ENCODE measurements at regions not wholly inside any gene's neighbourhood (a gene's known extent, or its start where the extent isn't known, plus 50 kb on each side); places are given as distances from the start of the nearest gene placed in this dataset.

- no peak overlapping the region for H2BK15ac ChIP-seq (ENCODE audit: low read length)
- H3K79me2 ChIP-seq (ENCODE audit: control insufficient read depth in 1 of 2, insufficient read depth in 2 of 2, low read length in 2 of 2): no peaks in the 10 kb centered on the region
- ChIA-PET CTCF (ENCODE audit: partially characterized antibody) (interaction anchor here (0.9 to 1.4 kb wide), 4 partner anchors 41 to 1521 kb away, joined by 3 to 5 read pairs (median 3); no protein-coding TSS in a partner anchor), POLR2A (ENCODE audit: partially characterized antibody) (interaction anchor here (0.8 to 1.4 kb wide), 2 partner anchors 63 to 124 kb away, joined by 3 to 4 read pairs; partner anchors contain the start of gene ZBED5)
- H2AK5ac ChIP-seq (ENCODE audit: low read depth, low read length): no peak overlapping the region
- no peak overlapping the region for H3K56ac ChIP-seq (replicated peaks; ENCODE audit: insufficient read length, low read depth, low read length)
- no peak overlapping the region for H2BK120ac ChIP-seq (replicated peaks; ENCODE audit: low read depth, low read length)
- no peak overlapping the region for H2BK20ac ChIP-seq (ENCODE audit: low read length)
- no peak overlapping the region for H3K14ac ChIP-seq (ENCODE audit: insufficient read length)
- DNase-seq (ENCODE audit: low read depth in 1 of 2, low spot score in 2 of 2) (no peak), FAIRE-seq (no peak)
- H3K4me2 ChIP-seq (ENCODE audit: insufficient read depth in 1 of 2, low read depth in 2 of 2, low read length in 2 of 2): no peak overlapping the region
- WGBS, 2 experiments (ENCODE audit: extremely low coverage in 1 of 2, insufficient coverage in 1 of 2, insufficient read length in 1 of 2, insufficient replicate concordance in 2 of 2, low coverage in 1 of 2, low lambda C conversion rate in 2 of 2, missing lambda C conversion rate in 1 of 2): 73% methylated on average over 1 of the region's 1 CpG; no CpG with 5 or more reads in 1 of the 2 experiments
- H3K23ac ChIP-seq (ENCODE audit: insufficient read length): no peak overlapping the region
- H3K18ac ChIP-seq (ENCODE audit: extremely low read depth, low read length): no peak overlapping the region
- no peak overlapping the region for H2AFZ ChIP-seq (ENCODE audit: low read length)
- H2BK12ac ChIP-seq (ENCODE audit: low read depth, low read length): no peak overlapping the region
- TF ChIP-seq TAF7 (optimal IDR thresholded peaks at IDR 0.05; ENCODE audit: borderline replicate concordance, low read depth, low read length) (no peak), KDM1A (IDR thresholded peaks at IDR 0.05; ENCODE audit: borderline replicate concordance, low read length) (no peak), TCF12 (IDR thresholded peaks at IDR 0.05; ENCODE audit: low read depth, low read length) (no peak), PHF8 (conservative IDR thresholded peaks at IDR 0.05; ENCODE audit: low read depth, low read length) (no peak), RBBP5 (IDR thresholded peaks at IDR 0.05; ENCODE audit: borderline replicate concordance, low read depth, low read length) (no peak), CTBP2 (IDR thresholded peaks at IDR 0.05; ENCODE audit: borderline replicate concordance, insufficient read depth, insufficient read length, low read length) (no peak)
- no peak overlapping the region for H3K4me3 ChIP-seq (ENCODE audit: extremely low read depth in 1 of 4, insufficient read depth in 2 of 4, low read depth in 3 of 4, low read length in 4 of 4)
- H3K9me3 ChIP-seq (ENCODE audit: insufficient read depth in 2 of 2, low read depth in 1 of 2, low read length in 1 of 2): peaks cover 11 to 13% of the 10 kb centered on the region in 2 experiments
- H4K91ac ChIP-seq (replicated peaks; ENCODE audit: insufficient read length, low read length): no peak overlapping the region
- no peak overlapping the region for H2BK5ac ChIP-seq (ENCODE audit: low read depth, low read length)
- no peaks in the 10 kb centered on the region for H3K79me1 ChIP-seq (ENCODE audit: low read depth, low read length)
- no peaks in the 10 kb centered on the region for H3K27me3 ChIP-seq (replicated peaks in 1 of 4; ENCODE audit: control insufficient read depth in 3 of 4, extremely low read depth in 1 of 4, insufficient read depth in 3 of 4, low read length in 3 of 4)
- H4K8ac ChIP-seq (ENCODE audit: extremely low read depth, insufficient read depth, low read length): no peak overlapping the region
- H3K27ac ChIP-seq (ENCODE audit: low read depth, low read length): no peak overlapping the region
- H3K36me3 ChIP-seq (ENCODE audit: control insufficient read depth in 2 of 4, insufficient read depth in 4 of 4, low read length in 3 of 4): no peaks in the 10 kb centered on the region
- H3K23me2 ChIP-seq (ENCODE audit: low read depth, low read length): no peaks in the 10 kb centered on the region
- H4K5ac ChIP-seq (ENCODE audit: insufficient read length, low read depth, low read length): no peak overlapping the region
- H3K4me1 ChIP-seq (replicated peaks in 1 of 4; ENCODE audit: control insufficient read depth in 3 of 4, insufficient read depth in 4 of 4, low read length in 3 of 4): peaks cover 0 to 4% (median 0%) of the 10 kb centered on the region in 4 experiments; a peak in 1 of 7 replicates
- H3K9ac ChIP-seq (replicated peaks in 1 of 4; ENCODE audit: extremely low read depth in 1 of 4, low read depth in 3 of 4, low read length in 3 of 4): no peak overlapping the region
- H4K20me1 ChIP-seq (replicated peaks in 1 of 2; ENCODE audit: control insufficient read depth in 1 of 2, insufficient read depth in 2 of 2, low read length in 2 of 2): no peaks in the 10 kb centered on the region
- H3K4ac ChIP-seq (replicated peaks; ENCODE audit: insufficient read length, low read depth, low read length): no peak overlapping the region
Observed at GRCh38 chr11:10920205-10920604, 62.4 kb upstream of the ZBED5 start.

Data from H1 (cell line).